Activated CD4-positive, alpha-beta T cell treated with anti-CD3 and anti-CD28 coated beads, Interleukin-2, amount 50 U/mL, for 24 hours (primary cell): ENCODE measurements at regions not wholly inside any gene's neighbourhood (a gene's known extent, or its start where the extent isn't known, plus 50 kb on each side); places are given as distances from the start of the nearest gene placed in this dataset.
"Not testable (repeated sequence)": the region's sequence is repeated elsewhere in the genome, so short reads cannot be mapped to it uniquely, and the experiment has no call there.

Source experiments
- DNase-seq, 2 donors: peaks; one replicate each; pipeline ENCODE4 v3.0.0-alpha.2; 2020; ENCODE audit warnings: low read depth in 1 of 2, low spot score in 1 of 2

GRCh38 chr5:114830114-114830513, 339.6 kb downstream of the TRIM36 start:
- DNase-seq: no peak

GRCh38 chr5:114822863-114823262, 346.8 kb downstream of the TRIM36 start:
- no peak for DNase-seq

- no peak for DNase-seq
Measured at GRCh38 chr5:114822436-114822835, 347.3 kb downstream of the TRIM36 start.

GRCh38 chr5:114790403-114790792, 379.3 kb downstream of the TRIM36 start:
- DNase-seq: no peak

- DNase-seq: no peak
Measured at GRCh38 chr5:114789773-114790402, 379.8 kb downstream of the TRIM36 start.

- DNase-seq: no peak
Measured at GRCh38 chr5:114782869-114783268, 386.8 kb downstream of the TRIM36 start.

- no peak for DNase-seq
Measured at GRCh38 chr5:114782177-114782576, 387.5 kb downstream of the TRIM36 start.

GRCh38 chr5:114780290-114780689, 389.4 kb downstream of the TRIM36 start:
- DNase-seq: no peak

GRCh38 chr5:114744406-114744805, 382.5 kb downstream of the KCNN2 start:
- DNase-seq: no peak

- DNase-seq: no peak
Measured at GRCh38 chr5:114734238-114734637, 372.4 kb downstream of the KCNN2 start.

GRCh38 chr5:114729986-114730385, 368.1 kb downstream of the KCNN2 start:
- DNase-seq: no peak

GRCh38 chr5:114727358-114727757, 365.5 kb downstream of the KCNN2 start:
- DNase-seq: no peak

GRCh38 chr5:114726131-114726530, 364.3 kb downstream of the KCNN2 start:
- no peak for DNase-seq

GRCh38 chr5:114719268-114719667, 357.4 kb downstream of the KCNN2 start:
- no peak for DNase-seq

- DNase-seq: no peak
Measured at GRCh38 chr5:114716955-114717354, 355.1 kb downstream of the KCNN2 start.

GRCh38 chr5:114704225-114704893, 342.5 kb downstream of the KCNN2 start:
- not testable (repeated sequence) for DNase-seq

- DNase-seq: no peak
Measured at GRCh38 chr5:114702731-114703130, 340.9 kb downstream of the KCNN2 start.

- DNase-seq: no peak
Measured at GRCh38 chr5:114702136-114702535, 340.3 kb downstream of the KCNN2 start.

GRCh38 chr5:114700823-114701222, 339.0 kb downstream of the KCNN2 start:
- DNase-seq: no peak

GRCh38 chr5:114695292-114695904, 333.5 kb downstream of the KCNN2 start:
- DNase-seq: no peak

- no peak for DNase-seq
Measured at GRCh38 chr5:114686356-114686755, 324.5 kb downstream of the KCNN2 start.

GRCh38 chr5:114678778-114679177, 316.9 kb downstream of the KCNN2 start:
- no peak for DNase-seq

GRCh38 chr5:114665551-114665950, 303.7 kb downstream of the KCNN2 start:
- no peak for DNase-seq
